ENCODE measurements at regions not wholly inside any gene's neighbourhood (a gene's known extent, or its start where the extent isn't known, plus 50 kb on each side); places are given as distances from the start of the nearest gene placed in this dataset.

DNA sequence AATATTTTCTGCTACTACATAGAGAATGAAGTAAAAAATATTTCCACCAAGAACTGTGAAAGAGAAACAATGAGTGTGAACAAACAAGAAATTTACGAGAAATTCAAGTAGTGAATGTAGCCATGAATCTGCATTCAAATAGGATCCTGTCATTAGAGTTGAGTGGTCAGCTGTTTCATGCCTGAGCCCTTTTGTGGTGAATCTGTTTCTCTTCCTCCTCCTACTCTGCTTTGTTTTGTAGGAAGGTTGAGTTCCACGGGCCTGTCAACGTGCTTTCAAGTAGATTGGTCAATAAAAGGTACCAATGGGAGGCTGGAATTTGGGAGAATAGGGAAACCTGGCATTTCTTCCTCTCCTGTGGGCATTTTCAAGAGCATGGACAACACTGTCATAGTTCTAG lies 1749.6 kb upstream of the FLRT2 start:
- Histone ChIP-seq H3K27me3 (replicated peaks; ENCODE audit: insufficient read depth) (no peaks in the 10 kb centered on the region), H3F3A (ENCODE audit: insufficient read depth) (no peaks in the 10 kb centered on the region), H3K9me2 (ENCODE audit: insufficient read depth) (no peaks in the 10 kb centered on the region), H2AFZ (no peak overlapping the region), H3K79me2 (ENCODE audit: insufficient read depth) (no peaks in the 10 kb centered on the region), H3K36me3 (ENCODE audit: low read depth) (no peaks in the 10 kb centered on the region), H3K4me2 (ENCODE audit: unreplicated experiment) (no peak overlapping the region), H3K4me3 (no peak overlapping the region), H3K9ac (no peak overlapping the region), H4K20me1 (ENCODE audit: insufficient read depth) (no peaks in the 10 kb centered on the region), H3K9me3 (ENCODE audit: low read depth) (no peaks in the 10 kb centered on the region), H3K4me1 (ENCODE audit: insufficient read depth) (no peaks in the 10 kb centered on the region), H3K27ac (no peak overlapping the region)
- DNase-seq: no peak
- WGBS, 2 experiments (ENCODE audit: low coverage in 1 of 2, low lambda C conversion rate in 2 of 2, missing lambda C conversion rate in 2 of 2): 15 to 16% methylated on average over 3 of the region's 3 CpGs
- in situ Hi-C loops (cut with MboI): no loop called here
- TF ChIP-seq EZH2 (IDR thresholded peaks at IDR 0.05; ENCODE audit: insufficient read depth, poor library complexity, severe bottlenecking) (no peak), EZH2phosphoT487 (IDR thresholded peaks at IDR 0.05; ENCODE audit: insufficient read depth, low read depth) (no peak)

GRCh38 chr14:83798421-83798820 lies 1731.5 kb upstream of the FLRT2 start:
- TF ChIP-seq EZH2 (IDR thresholded peaks at IDR 0.05; ENCODE audit: insufficient read depth, poor library complexity, severe bottlenecking) (no peak), EZH2phosphoT487 (IDR thresholded peaks at IDR 0.05; ENCODE audit: insufficient read depth, low read depth) (no peak)
- Histone ChIP-seq H3K9me2 (ENCODE audit: insufficient read depth) (no peaks in the 10 kb centered on the region), H4K20me1 (ENCODE audit: insufficient read depth) (no peaks in the 10 kb centered on the region), H3K36me3 (ENCODE audit: low read depth) (no peaks in the 10 kb centered on the region), H3F3A (ENCODE audit: insufficient read depth) (no peaks in the 10 kb centered on the region), H3K4me1 (ENCODE audit: insufficient read depth) (no peaks in the 10 kb centered on the region), H3K9me3 (ENCODE audit: low read depth) (no peaks in the 10 kb centered on the region), H3K9ac (no peak overlapping the region), H3K27me3 (replicated peaks; ENCODE audit: insufficient read depth) (no peaks in the 10 kb centered on the region), H3K27ac (no peak overlapping the region), H3K79me2 (ENCODE audit: insufficient read depth) (no peaks in the 10 kb centered on the region), H3K4me2 (ENCODE audit: unreplicated experiment) (no peak overlapping the region), H3K4me3 (no peak overlapping the region), H2AFZ (no peak overlapping the region)
- no peak for DNase-seq
- in situ Hi-C loops (cut with MboI): no loop called here
- WGBS, 2 experiments (ENCODE audit: low coverage in 1 of 2, low lambda C conversion rate in 2 of 2, missing lambda C conversion rate in 2 of 2): 29 to 42% methylated on average over 2 of the region's 2 CpGs

DNA sequence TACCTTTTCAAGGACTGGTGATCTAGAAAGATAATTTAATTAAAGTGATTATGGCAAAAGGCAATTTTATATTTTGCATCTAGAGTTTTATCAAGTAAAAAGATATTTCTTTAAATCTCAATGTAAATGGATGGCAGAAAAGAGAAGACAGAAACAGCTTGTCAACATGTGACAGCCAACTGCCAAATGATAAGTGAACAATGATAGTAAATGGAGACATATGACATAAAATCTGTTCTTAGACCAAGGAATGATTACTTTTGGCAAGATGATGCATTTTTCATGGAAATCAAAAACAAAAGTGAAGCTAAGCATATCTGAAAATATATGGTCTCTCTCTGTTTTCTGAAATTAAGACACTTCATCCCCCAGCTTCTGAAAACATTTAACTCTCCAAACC lies 1730.7 kb upstream of the FLRT2 start:
- H3K9ac ChIP-seq: no peak overlapping the region
- H3K36me3 ChIP-seq (ENCODE audit: low read depth): no peaks in the 10 kb centered on the region
- in situ Hi-C loops (cut with MboI): no loop called here

GRCh38 chr14:83814896-83815295 lies 1715.0 kb upstream of the FLRT2 start:
- Histone ChIP-seq H3K9ac (no peak overlapping the region), H3K79me2 (ENCODE audit: insufficient read depth) (no peaks in the 10 kb centered on the region), H3K36me3 (ENCODE audit: low read depth) (no peaks in the 10 kb centered on the region), H3K27ac (no peak overlapping the region), H3K4me2 (ENCODE audit: unreplicated experiment) (no peak overlapping the region), H4K20me1 (ENCODE audit: insufficient read depth) (no peaks in the 10 kb centered on the region), H2AFZ (no peak overlapping the region), H3K9me3 (ENCODE audit: low read depth) (no peaks in the 10 kb centered on the region), H3F3A (ENCODE audit: insufficient read depth) (no peaks in the 10 kb centered on the region), H3K27me3 (replicated peaks; ENCODE audit: insufficient read depth) (no peaks in the 10 kb centered on the region), H3K9me2 (ENCODE audit: insufficient read depth) (no peaks in the 10 kb centered on the region), H3K4me1 (ENCODE audit: insufficient read depth) (no peaks in the 10 kb centered on the region), H3K4me3 (no peak overlapping the region)
- no peak for DNase-seq
- TF ChIP-seq EZH2 (IDR thresholded peaks at IDR 0.05; ENCODE audit: insufficient read depth, poor library complexity, severe bottlenecking): no peak
- no peak for TF ChIP-seq EZH2phosphoT487 (IDR thresholded peaks at IDR 0.05; ENCODE audit: insufficient read depth, low read depth)
- in situ Hi-C loops (cut with MboI): no loop called here
- 45 to 48% methylated on average over 1 of the region's 1 CpG for WGBS, 2 experiments (ENCODE audit: low coverage in 1 of 2, low lambda C conversion rate in 2 of 2, missing lambda C conversion rate in 2 of 2)

More for the DNA sequence above, 1730.7 kb upstream of the FLRT2 start:
- Histone ChIP-seq H3F3A (ENCODE audit: insufficient read depth) (no peaks in the 10 kb centered on the region), H4K20me1 (ENCODE audit: insufficient read depth) (no peaks in the 10 kb centered on the region), H3K27me3 (replicated peaks; ENCODE audit: insufficient read depth) (no peaks in the 10 kb centered on the region), H3K27ac (no peak overlapping the region), H3K9me3 (ENCODE audit: low read depth) (no peaks in the 10 kb centered on the region), H3K79me2 (ENCODE audit: insufficient read depth) (no peaks in the 10 kb centered on the region), H3K4me1 (ENCODE audit: insufficient read depth) (no peaks in the 10 kb centered on the region), H3K4me2 (ENCODE audit: unreplicated experiment) (no peak overlapping the region), H2AFZ (no peak overlapping the region), H3K9me2 (ENCODE audit: insufficient read depth) (no peaks in the 10 kb centered on the region), H3K4me3 (no peak overlapping the region)
- TF ChIP-seq EZH2phosphoT487 (IDR thresholded peaks at IDR 0.05; ENCODE audit: insufficient read depth, low read depth) (no peak), EZH2 (IDR thresholded peaks at IDR 0.05; ENCODE audit: insufficient read depth, poor library complexity, severe bottlenecking) (no peak)
- DNase-seq: no peak

GRCh38 chr14:83816761-83817160 lies 1713.2 kb upstream of the FLRT2 start:
- no peak for TF ChIP-seq EZH2phosphoT487 (IDR thresholded peaks at IDR 0.05; ENCODE audit: insufficient read depth, low read depth)
- H3K9ac ChIP-seq: no peak overlapping the region
- H3K36me3 ChIP-seq (ENCODE audit: low read depth): no peaks in the 10 kb centered on the region
- H4K20me1 ChIP-seq (ENCODE audit: insufficient read depth): no peaks in the 10 kb centered on the region
- no peaks in the 10 kb centered on the region for H3K79me2 ChIP-seq (ENCODE audit: insufficient read depth)
- no peaks in the 10 kb centered on the region for H3K9me2 ChIP-seq (ENCODE audit: insufficient read depth)
- in situ Hi-C loops (cut with MboI): no loop called here
- no peak overlapping the region for H3K4me3 ChIP-seq
- no peaks in the 10 kb centered on the region for H3K4me1 ChIP-seq (ENCODE audit: insufficient read depth)
- no peaks in the 10 kb centered on the region for H3K9me3 ChIP-seq (ENCODE audit: low read depth)
- H3K27me3 ChIP-seq (replicated peaks; ENCODE audit: insufficient read depth): no peaks in the 10 kb centered on the region
- H2AFZ ChIP-seq: no peak overlapping the region
- no peak overlapping the region for H3K27ac ChIP-seq
- no peak for DNase-seq
- H3K4me2 ChIP-seq (ENCODE audit: unreplicated experiment): no peak overlapping the region
- WGBS, 2 experiments (ENCODE audit: low coverage in 1 of 2, low lambda C conversion rate in 2 of 2, missing lambda C conversion rate in 2 of 2): 42 to 45% methylated on average over 6 of the region's 6 CpGs
- H3F3A ChIP-seq (ENCODE audit: insufficient read depth): no peaks in the 10 kb centered on the region
